ENCODE measurements at regions not wholly inside any gene's neighbourhood (a gene's known extent, or its start where the extent isn't known, plus 50 kb on each side); places are given as distances from the start of the nearest gene placed in this dataset.

DNA sequence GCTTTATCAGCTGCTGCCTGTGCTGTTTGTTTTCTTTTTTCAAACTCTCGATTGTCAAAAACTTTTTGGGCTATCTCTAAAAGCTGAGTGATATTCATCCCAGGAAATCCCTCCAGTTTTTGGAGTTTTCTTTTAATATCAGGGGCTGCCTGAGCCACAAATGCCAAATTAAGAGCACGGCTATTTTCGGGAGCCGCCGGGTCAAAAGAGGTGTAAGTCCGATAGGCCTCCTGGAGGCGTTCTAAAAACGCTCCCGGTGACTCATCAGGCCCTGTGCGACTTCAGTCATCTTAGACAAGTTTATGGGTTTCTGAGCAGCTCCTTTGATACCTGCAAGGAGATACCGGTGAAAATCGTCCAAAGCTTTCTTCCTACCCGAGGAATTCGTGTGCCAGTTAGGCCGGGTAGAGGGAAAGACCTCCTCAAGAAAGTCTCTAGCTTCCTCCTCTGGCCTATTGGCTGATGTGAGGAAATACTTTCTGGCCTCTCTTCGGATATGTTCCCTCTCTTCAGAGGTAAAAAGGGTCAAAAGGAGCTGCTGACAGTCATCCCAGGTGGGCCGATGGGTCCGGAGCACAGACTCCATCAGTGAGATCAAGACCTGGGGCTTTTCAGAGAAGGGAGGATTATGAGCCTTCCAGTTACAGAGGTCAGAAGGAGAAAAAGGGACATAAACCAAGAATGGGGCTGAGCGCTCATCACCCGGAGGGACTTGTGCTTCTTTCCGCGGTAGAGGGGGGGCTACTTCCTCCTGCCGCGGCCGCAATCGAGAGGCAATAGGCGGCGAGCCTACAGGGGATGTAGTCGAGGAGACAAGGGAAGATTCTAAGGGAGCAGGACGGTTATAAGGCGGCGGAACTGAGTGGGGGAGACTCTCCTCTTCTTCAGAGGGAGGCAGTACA is 151.1 kb downstream of the TRIM27 start:
- peaks cover 0 to 9% of the 10 kb centered on the region in 2 donors for H3K4me1 ChIP-seq (ENCODE audit: control insufficient read depth in 2 of 2, insufficient read depth in 2 of 2, low read length in 2 of 2)
- CTCF ChIA-PET, result interaction anchor here (0.6 kb wide), 1 partner anchor 115 kb away, joined by 3 read pairs; no protein-coding TSS in a partner anchor

More for the DNA sequence above, 151.1 kb downstream of the TRIM27 start:
- peak; percentile 38 for DNase-seq
- no peak overlapping the region for H2AFZ ChIP-seq (ENCODE audit: insufficient read depth, low read depth, low read length, poor library complexity, severe bottlenecking)
- peaks cover 0 to 99% (median 84%) of the 10 kb centered on the region in 4 experiments for H3K27me3 ChIP-seq (replicated peaks in 1 of 4; ENCODE audit: control extremely low read depth in 1 of 4, control insufficient read depth in 3 of 4, insufficient read depth in 4 of 4, low read length in 3 of 4)
- no peak overlapping the region for H3K4me2 ChIP-seq (replicated peaks; ENCODE audit: low read depth, low read length, poor library complexity, severe bottlenecking)
- Mint-ChIP-seq H3K4me1 (peaks cover 3% of the 10 kb centered on the region), H3K27me3 (peaks cover 89% of the 10 kb centered on the region), H3K27ac (no peak overlapping the region), H3K4me3 (no peak overlapping the region), H3K9me3 (ENCODE audit: insufficient read depth) (peaks cover 6% of the 10 kb centered on the region)
- TF ChIP-seq, protein P1, sequence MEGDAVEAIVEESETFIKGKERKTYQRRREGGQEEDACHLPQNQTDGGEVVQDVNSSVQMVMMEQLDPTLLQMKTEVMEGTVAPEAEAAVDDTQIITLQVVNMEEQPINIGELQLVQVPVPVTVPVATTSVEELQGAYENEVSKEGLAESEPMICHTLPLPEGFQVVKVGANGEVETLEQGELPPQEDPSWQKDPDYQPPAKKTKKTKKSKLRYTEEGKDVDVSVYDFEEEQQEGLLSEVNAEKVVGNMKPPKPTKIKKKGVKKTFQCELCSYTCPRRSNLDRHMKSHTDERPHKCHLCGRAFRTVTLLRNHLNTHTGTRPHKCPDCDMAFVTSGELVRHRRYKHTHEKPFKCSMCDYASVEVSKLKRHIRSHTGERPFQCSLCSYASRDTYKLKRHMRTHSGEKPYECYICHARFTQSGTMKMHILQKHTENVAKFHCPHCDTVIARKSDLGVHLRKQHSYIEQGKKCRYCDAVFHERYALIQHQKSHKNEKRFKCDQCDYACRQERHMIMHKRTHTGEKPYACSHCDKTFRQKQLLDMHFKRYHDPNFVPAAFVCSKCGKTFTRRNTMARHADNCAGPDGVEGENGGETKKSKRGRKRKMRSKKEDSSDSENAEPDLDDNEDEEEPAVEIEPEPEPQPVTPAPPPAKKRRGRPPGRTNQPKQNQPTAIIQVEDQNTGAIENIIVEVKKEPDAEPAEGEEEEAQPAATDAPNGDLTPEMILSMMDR (IDR thresholded peaks at IDR 0.05), result no peak
- no peak for TF ChIP-seq EZH2 (IDR thresholded peaks at IDR 0.05; ENCODE audit: borderline replicate concordance, insufficient read depth, low read depth, low read length, poor library complexity, severe bottlenecking)
- intact Hi-C loops (cut with micrococcal nuclease), result loop anchor here (5.0 kb wide), 1 partner anchor 35 kb away; no protein-coding TSS in a partner anchor
- peaks cover 0 to 57% (median 23%) of the 10 kb centered on the region in 3 donors for H3K9me3 ChIP-seq (ENCODE audit: control extremely low read depth in 1 of 3, control insufficient read depth in 2 of 3, insufficient read depth in 1 of 3, low read length in 2 of 3)
- H3K9ac ChIP-seq (ENCODE audit: low read length), result no peak overlapping the region
- WGBS (ENCODE audit: insufficient coverage), result 9% methylated on average over 30 of the region's 32 CpGs
- no peak overlapping the region for H3K27ac ChIP-seq (ENCODE audit: low read length in 2 of 2)
- ATAC-seq (ENCODE audit: low read depth), result no peak
- H3K79me2 ChIP-seq (ENCODE audit: control insufficient read depth, insufficient read depth, low read length), result no peaks in the 10 kb centered on the region
- no peaks in the 10 kb centered on the region for H3K36me3 ChIP-seq (replicated peaks in 1 of 2; ENCODE audit: control extremely low read depth in 1 of 2, control insufficient read depth in 1 of 2, extremely low read depth in 1 of 2, insufficient read depth in 2 of 2, low read length in 1 of 2)
- no peak overlapping the region for H3K4me3 ChIP-seq (ENCODE audit: control extremely low read depth in 1 of 5, extremely low read depth in 1 of 5, insufficient read depth in 1 of 5, low read depth in 2 of 5, low read length in 4 of 5)
- no peaks in the 10 kb centered on the region for H4K20me1 ChIP-seq (ENCODE audit: control insufficient read depth, insufficient read depth, low read length, poor library complexity, severe bottlenecking)
- POLR2A ChIA-PET, result no interaction called here

All from B cell (primary cell).